Left ventricle myocardium inferior (tissue), 1 donor: ENCODE measurements at regions not wholly inside any gene's neighbourhood (a gene's known extent, or its start where the extent isn't known, plus 50 kb on each side); places are given as distances from the start of the nearest gene placed in this dataset.

ENCODE experiments used
- DNase-seq: peaks from one replicate; pipeline ENCODE4 v3.0.0-alpha.2; 2020
- H3K27ac ChIP-seq: fragments of 200-600 bp; replicated peaks from 2 replicates; pipeline ENCODE4 v1.8.0; 2021
- H3K27me3 ChIP-seq: fragments of 200-600 bp; 2 replicates; pipeline ENCODE4 v1.8.0; 2021; ENCODE audit warnings: low read depth
- H3K36me3 ChIP-seq: fragments of 200-600 bp; 2 replicates; pipeline ENCODE4 v1.8.0; 2021
- H3K4me1 ChIP-seq: fragments of 200-600 bp; 2 replicates; pipeline ENCODE4 v1.8.0; 2021
- H3K4me3 ChIP-seq: fragments of 200-600 bp; 2 replicates; pipeline ENCODE4 v1.8.0; 2021; ENCODE audit warnings: mild to moderate bottlenecking, moderate library complexity
- H3K9me3 ChIP-seq: fragments of 200-600 bp; replicated peaks from 2 replicates; pipeline ENCODE4 v1.8.0; 2021
- CTCF ChIP-seq: fragments of 200-600 bp; IDR thresholded peaks from 2 replicates; pipeline ENCODE4 v1.8.0; 2021; ENCODE audit warnings: antibody characterized with exemption, mild to moderate bottlenecking, borderline replicate concordance
- intact Hi-C: fragments of 100-400 bp; cut with micrococcal nuclease; formaldehyde crosslinking; loops from one replicate; pipeline ENCODE4 v1.11.0; 2022
- donor health status: DM: no; HTN: yes; CAD: no; lungs with severe emphysema.

GRCh38 chr1:195934817-195935553, 673.3 kb downstream of the KCNT2 start:
- Histone ChIP-seq H3K4me1 (no peaks in the 10 kb centered on the region), H3K36me3 (no peaks in the 10 kb centered on the region), H3K4me3 (no peak overlapping the region), H3K27ac (no peak overlapping the region), H3K27me3 (no peaks in the 10 kb centered on the region), H3K9me3 (no peaks in the 10 kb centered on the region)
- DNase-seq = no peak
- intact Hi-C loops = no loop called here
- no peak for TF ChIP-seq CTCF

- Histone ChIP-seq H3K27ac (no peak overlapping the region), H3K36me3 (no peaks in the 10 kb centered on the region), H3K4me1 (no peaks in the 10 kb centered on the region), H3K4me3 (no peak overlapping the region), H3K27me3 (no peaks in the 10 kb centered on the region), H3K9me3 (no peaks in the 10 kb centered on the region)
- DNase-seq = no peak
- TF ChIP-seq CTCF = no peak
- intact Hi-C loops = no loop called here
Measured at GRCh38 chr1:195933835-195934234, 674.4 kb downstream of the KCNT2 start.

GRCh38 chr1:195915826-195916225, 692.4 kb downstream of the KCNT2 start:
- Histone ChIP-seq H3K27ac (no peak overlapping the region), H3K27me3 (no peaks in the 10 kb centered on the region), H3K4me1 (no peaks in the 10 kb centered on the region), H3K36me3 (no peaks in the 10 kb centered on the region), H3K4me3 (no peak overlapping the region), H3K9me3 (peaks cover 21% of the 10 kb centered on the region)
- TF ChIP-seq CTCF = no peak
- intact Hi-C loops = no loop called here
- DNase-seq = no peak

- intact Hi-C loops = no loop called here
- H3K9me3 ChIP-seq = no peaks in the 10 kb centered on the region
- no peak overlapping the region for H3K27ac ChIP-seq
- H3K36me3 ChIP-seq = no peaks in the 10 kb centered on the region
- no peak for TF ChIP-seq CTCF
- no peaks in the 10 kb centered on the region for H3K4me1 ChIP-seq
- H3K4me3 ChIP-seq = no peak overlapping the region
- H3K27me3 ChIP-seq = no peaks in the 10 kb centered on the region
- DNase-seq = no peak
Measured at GRCh38 chr1:195909061-195909460, 699.2 kb downstream of the KCNT2 start.

- no peaks in the 10 kb centered on the region for H3K9me3 ChIP-seq
- no peak overlapping the region for H3K27ac ChIP-seq
- intact Hi-C loops = no loop called here
- H3K27me3 ChIP-seq = no peaks in the 10 kb centered on the region
- H3K4me1 ChIP-seq = no peaks in the 10 kb centered on the region
- no peak for TF ChIP-seq CTCF
- no peak overlapping the region for H3K4me3 ChIP-seq
- no peaks in the 10 kb centered on the region for H3K36me3 ChIP-seq
- no peak for DNase-seq
Measured at GRCh38 chr1:195908121-195908520, 700.1 kb downstream of the KCNT2 start.
